RWPE1 (cell line): ENCODE measurements at regions not wholly inside any gene's neighbourhood (a gene's known extent, or its start where the extent isn't known, plus 50 kb on each side); places are given as distances from the start of the nearest gene placed in this dataset.
A peak's percentile ranks its signal among the peaks of the same experiment; 100 is the strongest.

ENCODE experiments used
- CTCF ChIA-PET: fragments of 350-600 bp; sonication (Branson Sonifier 250); formaldehyde crosslinking; extraction: SDS; loops from one replicate; lab custom pipeline; 2021; lab: Yijun Ruan, JAX
- POLR2A ChIA-PET: fragments of 400-600 bp; formaldehyde crosslinking; extraction: SDS; loops from one replicate; lab custom pipeline; 2020; ENCODE audit warnings: antibody characterized with exemption; ENCODE audit not compliant: low non-redundant PET; lab: Yijun Ruan, JAX
- DNase-seq: peaks from one replicate; pipeline ENCODE4 v3.0.0; 2012; ENCODE audit warnings: low spot score
- H3K27ac ChIP-seq: fragments of 450-650 bp; 2 replicates; pipeline ENCODE4 v1.5.1; 2017
- TF ChIP-seq, protein P1 (sequence below): fragments of 450-650 bp; conservative IDR thresholded peaks from 2 replicates; pipeline ENCODE4 v1.5.1; 2017; ENCODE audit warnings: low read depth, mild to moderate bottlenecking

- POLR2A ChIA-PET, result no interaction called here
- no peak overlapping the region for H3K27ac ChIP-seq
- DNase-seq, result no peak
- CTCF ChIA-PET, result no interaction called here
- TF ChIP-seq, protein P1, sequence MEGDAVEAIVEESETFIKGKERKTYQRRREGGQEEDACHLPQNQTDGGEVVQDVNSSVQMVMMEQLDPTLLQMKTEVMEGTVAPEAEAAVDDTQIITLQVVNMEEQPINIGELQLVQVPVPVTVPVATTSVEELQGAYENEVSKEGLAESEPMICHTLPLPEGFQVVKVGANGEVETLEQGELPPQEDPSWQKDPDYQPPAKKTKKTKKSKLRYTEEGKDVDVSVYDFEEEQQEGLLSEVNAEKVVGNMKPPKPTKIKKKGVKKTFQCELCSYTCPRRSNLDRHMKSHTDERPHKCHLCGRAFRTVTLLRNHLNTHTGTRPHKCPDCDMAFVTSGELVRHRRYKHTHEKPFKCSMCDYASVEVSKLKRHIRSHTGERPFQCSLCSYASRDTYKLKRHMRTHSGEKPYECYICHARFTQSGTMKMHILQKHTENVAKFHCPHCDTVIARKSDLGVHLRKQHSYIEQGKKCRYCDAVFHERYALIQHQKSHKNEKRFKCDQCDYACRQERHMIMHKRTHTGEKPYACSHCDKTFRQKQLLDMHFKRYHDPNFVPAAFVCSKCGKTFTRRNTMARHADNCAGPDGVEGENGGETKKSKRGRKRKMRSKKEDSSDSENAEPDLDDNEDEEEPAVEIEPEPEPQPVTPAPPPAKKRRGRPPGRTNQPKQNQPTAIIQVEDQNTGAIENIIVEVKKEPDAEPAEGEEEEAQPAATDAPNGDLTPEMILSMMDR, result no peak
Measured at GRCh38 chr2:100766806-100767205, 53.1 kb upstream of the NPAS2 start.

DNA sequence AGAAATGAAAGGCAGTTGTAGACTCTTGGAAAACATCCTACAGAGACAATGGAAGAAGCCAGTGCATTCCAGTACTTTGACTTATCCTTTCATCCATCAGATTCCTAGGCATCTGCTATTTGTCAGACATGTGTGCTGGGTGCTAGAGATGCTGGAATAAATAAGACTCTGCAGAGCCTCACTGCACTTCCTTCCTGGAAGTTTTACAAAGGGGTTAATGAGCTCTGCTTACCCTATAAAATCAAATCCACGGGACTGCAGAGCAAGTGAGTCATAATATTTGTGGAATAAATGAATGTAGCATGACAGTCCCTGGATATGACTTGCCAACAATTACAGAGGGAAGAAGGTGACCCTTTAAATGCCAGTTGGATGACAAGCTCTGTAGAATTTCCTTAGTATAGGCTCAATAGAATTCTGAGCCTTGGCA is 52.7 kb upstream of the NPAS2 start:
- POLR2A ChIA-PET, result no interaction called here
- H3K27ac ChIP-seq, result no peak overlapping the region
- CTCF ChIA-PET, result no interaction called here
- DNase-seq, result peak; percentile 48
- TF ChIP-seq, protein P1, result no peak

DNA sequence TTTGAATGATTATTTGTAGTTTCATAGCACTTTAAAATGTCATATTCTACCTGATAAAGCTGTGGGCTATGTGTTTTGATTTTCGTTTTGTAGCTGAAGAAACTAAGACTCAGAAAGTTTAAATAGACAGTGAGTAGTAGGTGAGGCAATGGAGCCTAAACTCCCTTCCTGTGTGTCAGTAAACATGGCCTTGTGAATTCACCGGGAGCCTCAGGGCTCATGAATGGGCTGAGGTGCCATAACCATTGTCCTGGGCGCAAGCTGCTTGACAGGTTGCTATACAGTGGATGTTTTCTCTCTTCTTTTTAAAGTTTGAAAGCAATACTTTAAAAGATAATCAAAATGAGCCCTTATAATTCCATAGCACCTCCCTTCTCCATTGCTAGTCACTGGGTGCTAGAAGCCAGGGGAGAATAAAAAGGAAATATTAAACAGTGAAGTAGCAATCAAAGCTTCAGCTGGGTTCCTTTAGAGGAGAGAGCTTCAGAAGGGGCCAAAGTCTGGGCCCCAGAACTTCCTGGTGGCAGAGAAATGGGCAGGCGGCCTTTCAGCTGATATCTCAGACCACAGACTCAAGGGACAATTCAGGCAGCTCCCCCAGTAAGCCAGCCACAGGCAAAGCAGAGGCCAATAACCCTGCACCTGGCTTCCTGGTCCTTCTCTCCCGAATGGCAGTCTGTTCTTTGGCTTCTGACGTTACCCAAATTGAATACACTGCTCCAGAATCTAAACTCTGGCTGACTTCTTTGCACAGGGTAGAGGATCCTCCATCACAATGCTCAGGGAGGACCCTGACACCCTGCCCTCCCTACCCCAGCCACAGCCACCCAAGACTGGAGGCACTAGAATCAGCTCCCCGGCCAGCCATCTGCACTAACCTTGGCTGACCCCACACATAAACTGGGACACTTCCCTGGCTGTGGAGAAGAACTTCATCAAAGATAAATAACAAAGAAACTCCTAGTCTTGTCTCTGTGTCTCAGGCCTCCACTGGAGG is 51.8 kb upstream of the NPAS2 start:
- no peak overlapping the region for H3K27ac ChIP-seq
- no peak for DNase-seq

More for the DNA sequence above, 51.8 kb upstream of the NPAS2 start:
- CTCF ChIA-PET, result no interaction called here
- POLR2A ChIA-PET, result no interaction called here
- TF ChIP-seq, protein P1, result no peak
